PC-3 (cell line): ENCODE measurements at regions not wholly inside any gene's neighbourhood (a gene's known extent, or its start where the extent isn't known, plus 50 kb on each side); places are given as distances from the start of the nearest gene placed in this dataset.

Experiments used
- EZH2 ChIP-seq: fragments of 300-600 bp; sonication (generic); IDR thresholded peaks from one replicate; pipeline ENCODE4 v1.6.1; 2017; ENCODE audit warnings: antibody characterized with exemption, mild to moderate bottlenecking, low read length; ENCODE audit not compliant: unreplicated experiment
- TF ChIP-seq, protein P1 (sequence below): fragments of 300-600 bp; sonication (generic); conservative IDR thresholded peaks from 2 replicates; pipeline ENCODE4 v1.5.1; 2017; ENCODE audit warnings: antibody characterized with exemption, low read depth, mild to moderate bottlenecking, low read length

DNA sequence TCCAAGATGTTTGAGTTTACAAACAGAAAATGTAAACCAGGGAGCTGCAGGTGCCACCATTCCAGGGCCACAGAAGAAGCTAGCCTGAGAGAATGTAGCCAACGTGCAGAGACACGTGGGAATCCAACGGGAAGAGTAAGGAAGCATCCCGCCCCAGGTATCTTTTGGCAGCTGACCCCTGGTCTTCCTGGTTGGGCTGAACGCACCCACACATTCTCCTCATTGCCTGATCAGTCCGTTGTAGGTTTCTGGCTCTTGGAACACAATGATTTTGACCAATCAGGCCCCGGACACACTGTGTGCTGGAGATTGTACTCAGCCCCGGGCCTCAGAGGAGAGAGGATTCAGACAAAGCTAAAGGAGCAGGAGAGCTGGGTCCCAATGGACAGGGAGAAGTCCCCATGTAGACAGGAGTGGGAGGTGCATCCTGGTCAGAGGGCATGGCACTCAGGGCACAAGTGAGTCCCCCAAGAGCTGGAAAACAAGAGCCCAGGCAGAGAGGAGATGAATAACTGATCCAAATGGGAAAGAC lies 102.3 kb downstream of the TPRA1 start:
- TF ChIP-seq, protein P1, sequence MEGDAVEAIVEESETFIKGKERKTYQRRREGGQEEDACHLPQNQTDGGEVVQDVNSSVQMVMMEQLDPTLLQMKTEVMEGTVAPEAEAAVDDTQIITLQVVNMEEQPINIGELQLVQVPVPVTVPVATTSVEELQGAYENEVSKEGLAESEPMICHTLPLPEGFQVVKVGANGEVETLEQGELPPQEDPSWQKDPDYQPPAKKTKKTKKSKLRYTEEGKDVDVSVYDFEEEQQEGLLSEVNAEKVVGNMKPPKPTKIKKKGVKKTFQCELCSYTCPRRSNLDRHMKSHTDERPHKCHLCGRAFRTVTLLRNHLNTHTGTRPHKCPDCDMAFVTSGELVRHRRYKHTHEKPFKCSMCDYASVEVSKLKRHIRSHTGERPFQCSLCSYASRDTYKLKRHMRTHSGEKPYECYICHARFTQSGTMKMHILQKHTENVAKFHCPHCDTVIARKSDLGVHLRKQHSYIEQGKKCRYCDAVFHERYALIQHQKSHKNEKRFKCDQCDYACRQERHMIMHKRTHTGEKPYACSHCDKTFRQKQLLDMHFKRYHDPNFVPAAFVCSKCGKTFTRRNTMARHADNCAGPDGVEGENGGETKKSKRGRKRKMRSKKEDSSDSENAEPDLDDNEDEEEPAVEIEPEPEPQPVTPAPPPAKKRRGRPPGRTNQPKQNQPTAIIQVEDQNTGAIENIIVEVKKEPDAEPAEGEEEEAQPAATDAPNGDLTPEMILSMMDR, result no peak
- TF ChIP-seq EZH2, result no peak
